GM21360 (cell line): ENCODE measurements at regions not wholly inside any gene's neighbourhood (a gene's known extent, or its start where the extent isn't known, plus 50 kb on each side); places are given as distances from the start of the nearest gene placed in this dataset.
"Not testable (repeated sequence)": the region's sequence is repeated elsewhere in the genome, so short reads cannot be mapped to it uniquely, and the experiment has no call there.

ENCODE experiments used
- ATAC-seq: cut with Tn5 transposase; IDR thresholded peaks from one replicate; pipeline ENCODE4 v1.9.1; 2021; ENCODE audit warnings: mild to moderate bottlenecking, moderate library complexity; ENCODE audit not compliant: unreplicated experiment

GRCh38 chr14:47949006-47949405, 273.6 kb upstream of the MDGA2 start:
- ATAC-seq = no peak

GRCh38 chr14:47935332-47935731, 259.9 kb upstream of the MDGA2 start:
- ATAC-seq = no peak

DNA sequence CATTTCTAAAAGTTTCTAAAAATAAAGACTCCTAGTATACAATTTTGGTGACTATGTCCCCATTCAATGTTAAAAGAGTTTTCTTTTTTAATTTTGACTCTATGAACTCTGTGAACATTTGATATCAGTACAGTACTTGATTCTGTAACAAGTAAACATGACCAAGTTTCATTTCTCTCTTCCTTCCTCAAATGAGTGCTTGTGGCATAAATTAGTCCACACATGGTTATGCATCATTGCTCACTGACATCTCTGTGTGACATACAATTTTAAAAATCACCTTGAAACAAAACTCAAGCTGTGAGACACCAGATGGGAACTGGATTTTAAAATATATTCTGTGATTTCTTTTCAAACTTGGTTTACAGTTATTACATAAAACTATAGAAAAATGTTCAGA, 253.9 kb upstream of the MDGA2 start:
- peak; percentile 66 for ATAC-seq

DNA sequence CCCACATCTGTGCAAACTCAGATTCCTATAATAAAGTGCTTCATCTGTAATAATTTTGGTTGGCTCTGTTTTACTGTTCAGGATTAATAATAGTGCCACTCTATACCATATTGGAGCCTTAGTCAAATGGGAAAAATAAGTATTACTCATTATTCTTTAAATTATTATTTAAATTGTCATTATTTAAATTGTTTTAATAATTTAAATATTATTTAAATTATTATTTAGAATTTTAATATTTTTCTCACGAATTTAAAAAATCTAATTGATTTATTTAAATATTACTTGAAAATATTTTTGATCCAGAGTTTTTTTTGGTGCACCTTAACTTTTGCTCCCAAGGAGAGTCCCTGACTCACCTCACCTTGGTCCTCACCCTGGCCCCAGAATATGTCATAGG, 245.7 kb upstream of the MDGA2 start:
- ATAC-seq = no peak

DNA sequence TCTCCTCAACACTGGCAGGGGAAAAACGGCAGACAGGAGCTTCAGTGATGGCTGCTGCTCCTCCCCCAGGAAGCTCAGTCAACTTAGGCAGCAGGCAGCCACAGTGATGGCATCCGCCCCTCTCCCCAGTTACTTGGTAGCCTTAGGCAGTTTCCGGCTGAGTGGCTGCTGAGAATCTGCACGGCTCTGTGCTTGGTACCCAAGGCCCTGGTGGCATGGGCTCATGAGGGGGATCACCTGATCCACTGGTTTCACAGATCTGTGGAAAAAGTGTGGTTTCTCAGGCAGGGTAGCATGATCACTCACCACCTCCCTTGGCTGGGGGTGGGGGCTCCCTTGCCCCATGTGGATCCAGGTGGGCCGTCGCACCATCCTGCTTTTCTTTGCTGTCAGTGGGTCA, 244.6 kb upstream of the MDGA2 start:
- ATAC-seq = no peak

DNA sequence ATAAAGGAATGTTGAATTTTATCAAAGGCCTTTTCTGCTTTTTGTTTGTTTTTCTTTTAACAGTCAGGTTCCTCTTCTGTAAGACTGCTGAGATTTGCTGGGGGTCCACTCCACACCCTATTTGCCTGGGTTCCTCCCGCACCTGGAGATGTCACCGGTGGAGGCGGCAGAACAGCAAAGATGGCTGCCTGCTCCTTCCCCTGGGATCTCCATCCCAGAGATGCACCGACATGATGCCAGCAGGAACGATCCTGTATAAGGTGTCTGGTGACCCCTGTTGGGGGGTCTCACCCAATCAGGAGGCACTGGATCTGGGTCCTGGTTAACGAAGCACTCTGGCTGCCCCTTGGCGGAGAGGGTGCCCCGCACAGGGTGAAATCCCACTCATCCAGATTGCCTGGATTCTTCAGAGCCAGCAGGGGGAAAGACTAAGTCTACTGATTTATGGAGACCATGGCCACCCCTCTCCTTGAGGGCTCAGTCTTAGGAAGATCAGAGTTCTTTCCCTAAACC, 244.0 kb upstream of the MDGA2 start:
- no peak for ATAC-seq

DNA sequence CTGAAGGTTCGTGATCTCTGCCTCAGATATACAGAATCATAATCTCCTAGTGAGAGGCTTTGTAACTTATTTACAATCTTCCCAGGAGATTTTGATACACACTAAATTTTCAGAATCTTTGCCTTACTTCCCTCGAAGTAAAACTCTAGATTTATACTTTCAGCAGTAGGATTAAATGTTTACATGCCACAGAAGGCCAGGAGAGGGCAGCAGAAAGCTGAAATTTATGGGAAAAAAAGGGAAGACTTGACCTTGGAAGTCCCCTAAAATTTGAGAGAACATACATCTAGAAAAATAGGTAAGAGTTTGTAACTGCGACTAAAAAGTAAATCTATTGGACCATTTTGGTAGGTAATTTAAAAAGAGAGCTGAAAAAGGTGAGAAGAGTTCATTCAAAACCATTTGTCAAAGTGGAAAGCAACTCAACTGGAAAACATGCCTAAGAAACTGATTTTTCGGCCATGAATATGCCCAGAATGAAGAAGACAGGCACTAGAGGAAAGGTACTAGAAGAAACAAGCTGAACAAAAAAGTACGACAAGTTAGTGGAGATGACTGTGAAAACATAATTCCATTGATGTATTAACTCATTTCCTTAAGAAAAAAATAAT, 242.0 kb upstream of the MDGA2 start:
- no peak for ATAC-seq

DNA sequence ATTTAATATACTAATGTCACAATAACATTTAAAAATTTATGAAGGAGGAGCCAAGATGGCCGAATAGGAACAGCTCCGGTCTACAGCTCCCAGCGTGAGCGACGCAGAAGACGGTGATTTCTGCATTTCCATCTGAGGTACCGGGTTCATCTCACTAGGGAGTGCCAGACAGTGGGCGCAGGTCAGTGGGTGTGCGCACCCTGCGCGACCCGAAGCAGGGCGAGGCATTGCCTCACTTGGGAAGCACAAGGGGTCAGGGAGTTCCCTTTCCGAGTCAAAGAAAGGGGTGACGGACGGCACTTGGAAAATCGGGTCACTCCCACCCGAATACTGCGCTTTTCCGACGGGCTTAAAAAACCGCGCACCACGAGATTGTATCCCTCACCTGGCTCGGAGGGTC, 225.7 kb upstream of the MDGA2 start:
- ATAC-seq = not testable (repeated sequence)

DNA sequence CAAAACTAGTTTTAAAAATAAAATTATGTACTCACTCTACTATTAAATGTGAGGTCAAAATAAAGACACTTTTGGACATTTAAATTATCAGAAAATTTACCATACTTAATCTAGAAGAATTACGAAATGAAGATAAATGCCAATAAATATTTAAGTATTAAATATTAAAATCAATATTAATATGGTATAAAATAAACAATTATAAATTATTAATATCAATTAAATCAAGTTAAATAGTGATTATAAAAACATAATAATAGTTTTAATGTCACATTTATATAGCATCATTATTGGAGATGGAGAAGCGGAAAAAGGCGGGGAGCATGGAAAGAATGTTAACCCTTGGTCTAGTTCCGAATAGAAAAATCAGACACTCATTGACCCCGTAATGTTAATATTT, 224.3 kb upstream of the MDGA2 start:
- no peak for ATAC-seq

DNA sequence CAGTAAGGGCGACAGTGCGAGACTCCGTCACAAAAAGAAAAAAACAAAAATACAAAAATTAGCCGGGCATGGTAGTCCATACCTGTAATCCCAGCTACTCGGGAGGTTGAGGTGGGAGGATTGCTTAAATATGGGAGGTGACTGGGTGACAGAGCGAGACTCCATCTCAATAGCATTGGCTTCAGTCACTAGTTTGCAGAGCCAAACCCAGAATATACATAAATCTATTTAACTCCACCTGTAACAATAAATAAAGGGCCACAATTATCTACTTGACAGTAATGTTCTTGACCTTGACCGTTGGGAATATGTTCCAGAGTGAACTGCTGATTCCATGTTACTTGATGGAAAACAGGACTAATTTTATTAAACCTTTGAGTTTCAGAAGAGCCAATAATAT, 198.9 kb upstream of the MDGA2 start:
- no peak for ATAC-seq

DNA sequence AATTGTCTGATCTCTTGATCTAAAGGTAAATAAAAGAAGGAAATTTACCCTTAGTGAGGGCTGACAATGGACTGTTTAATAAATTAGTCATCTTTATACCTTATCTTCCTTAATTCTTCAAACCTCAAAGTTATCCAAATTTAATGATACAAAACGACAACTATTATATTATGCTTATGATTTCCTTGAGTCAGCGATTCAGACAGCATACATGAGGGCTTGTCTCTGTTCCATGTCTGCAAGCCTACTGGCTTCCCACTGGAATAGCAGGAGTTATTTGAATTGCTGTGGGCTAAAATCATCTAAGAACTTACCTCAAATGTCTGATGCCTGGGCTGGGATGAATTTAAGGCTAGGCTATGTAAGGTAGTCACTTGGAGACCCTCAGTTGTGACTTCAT, 197.2 kb upstream of the MDGA2 start:
- no peak for ATAC-seq

- no peak for ATAC-seq
Observed at GRCh38 chr14:47863441-47863840, 188.0 kb upstream of the MDGA2 start.

GRCh38 chr14:47857646-47858045, 182.2 kb upstream of the MDGA2 start:
- ATAC-seq = no peak

GRCh38 chr14:47852278-47852677, 176.9 kb upstream of the MDGA2 start:
- no peak for ATAC-seq

- no peak for ATAC-seq
Observed at GRCh38 chr14:47846008-47846407, 170.6 kb upstream of the MDGA2 start.

GRCh38 chr14:47843236-47843635, 167.8 kb upstream of the MDGA2 start:
- ATAC-seq = no peak

GRCh38 chr14:47833011-47833410, 157.6 kb upstream of the MDGA2 start:
- ATAC-seq = no peak

- ATAC-seq = no peak
Observed at GRCh38 chr14:47826809-47827208, 151.4 kb upstream of the MDGA2 start.

GRCh38 chr14:47822326-47822725, 146.9 kb upstream of the MDGA2 start:
- ATAC-seq = no peak

GRCh38 chr14:47821135-47821534, 145.7 kb upstream of the MDGA2 start:
- no peak for ATAC-seq

DNA sequence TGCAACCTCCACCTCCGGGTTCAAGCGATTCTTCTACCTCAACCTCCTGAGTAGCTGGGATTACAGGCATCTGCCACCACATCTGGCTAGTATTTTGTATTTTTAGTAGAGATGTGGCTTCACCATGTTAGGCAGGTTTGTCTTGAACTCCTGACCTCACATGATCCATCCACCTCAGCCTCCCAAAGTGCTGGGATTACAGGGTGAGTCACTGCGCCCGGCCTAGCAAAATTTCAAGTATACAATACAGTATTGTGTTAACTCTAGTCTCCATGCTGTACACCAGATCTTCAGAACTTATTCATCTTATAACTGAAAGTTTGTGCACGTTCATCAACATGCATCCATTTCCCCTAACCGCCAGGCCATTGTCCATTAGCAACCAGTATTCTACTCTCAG, 115.1 kb upstream of the MDGA2 start:
- ATAC-seq = no peak

DNA sequence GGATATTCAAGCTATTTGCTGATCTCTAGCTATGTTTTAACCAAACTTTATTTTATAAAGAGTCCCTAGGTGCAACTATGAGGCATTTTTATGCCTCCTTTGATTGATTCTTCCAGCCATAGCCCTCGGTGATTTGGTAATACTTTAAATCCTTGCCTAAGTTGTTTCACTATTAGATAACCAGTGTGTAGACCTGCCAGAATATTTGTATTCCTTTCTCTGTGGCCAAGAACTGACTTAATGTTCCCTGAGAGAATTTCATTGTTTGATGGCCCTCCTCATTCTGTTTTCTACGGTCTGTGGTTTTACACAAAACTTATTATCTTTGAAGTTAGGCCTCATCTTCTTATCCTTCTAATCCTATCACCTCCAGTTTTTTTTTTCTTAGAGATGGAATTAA, 109.7 kb upstream of the MDGA2 start:
- ATAC-seq = no peak

- ATAC-seq = no peak
Observed at GRCh38 chr14:47778631-47779030, 103.2 kb upstream of the MDGA2 start.
